Fibroblast of lung (primary cell): ENCODE measurements at regions not wholly inside any gene's neighbourhood (a gene's known extent, or its start where the extent isn't known, plus 50 kb on each side); places are given as distances from the start of the nearest gene placed in this dataset.

Source experiments
- EZH2 ChIP-seq: IDR thresholded peaks from 2 replicates; pipeline ENCODE4 v1.5.1; 2012; ENCODE audit warnings: low read length, control low read depth, mild to moderate bottlenecking; ENCODE audit errors: missing control alignments
- TF ChIP-seq, protein P1 (sequence below), 2 donors: IDR thresholded peaks in 1 of 2; conservative IDR thresholded peaks in 1 of 2; 1 replicate in 1 of 2; 2 replicates in 1 of 2; pipeline ENCODE4 v1.5.1; 2011 to 2012; ENCODE audit warnings: low read length in 2 of 2, control low read depth in 1 of 2, inconsistent platforms in 1 of 2, low read depth in 1 of 2, mild to moderate bottlenecking in 1 of 2

DNA sequence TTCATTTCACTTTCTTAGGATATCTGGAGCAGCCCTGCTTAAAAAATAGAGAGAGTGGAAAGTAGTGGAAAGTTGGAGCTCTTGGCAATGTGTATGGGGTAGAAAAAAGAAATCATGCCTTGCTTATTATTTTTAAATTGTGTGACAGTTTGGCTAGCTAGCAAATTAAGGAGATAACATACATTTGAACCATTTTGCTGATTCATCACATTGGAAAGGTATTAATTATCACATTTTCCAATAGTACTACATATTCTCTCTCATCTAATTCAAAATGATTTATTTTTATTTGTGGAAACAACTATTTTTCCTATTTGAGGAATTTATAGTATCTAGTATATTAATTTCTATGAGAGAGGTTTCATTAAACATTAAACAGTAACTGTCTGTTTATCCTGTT lies 280.4 kb downstream of the KLHL4 start:
- TF ChIP-seq, protein P1, sequence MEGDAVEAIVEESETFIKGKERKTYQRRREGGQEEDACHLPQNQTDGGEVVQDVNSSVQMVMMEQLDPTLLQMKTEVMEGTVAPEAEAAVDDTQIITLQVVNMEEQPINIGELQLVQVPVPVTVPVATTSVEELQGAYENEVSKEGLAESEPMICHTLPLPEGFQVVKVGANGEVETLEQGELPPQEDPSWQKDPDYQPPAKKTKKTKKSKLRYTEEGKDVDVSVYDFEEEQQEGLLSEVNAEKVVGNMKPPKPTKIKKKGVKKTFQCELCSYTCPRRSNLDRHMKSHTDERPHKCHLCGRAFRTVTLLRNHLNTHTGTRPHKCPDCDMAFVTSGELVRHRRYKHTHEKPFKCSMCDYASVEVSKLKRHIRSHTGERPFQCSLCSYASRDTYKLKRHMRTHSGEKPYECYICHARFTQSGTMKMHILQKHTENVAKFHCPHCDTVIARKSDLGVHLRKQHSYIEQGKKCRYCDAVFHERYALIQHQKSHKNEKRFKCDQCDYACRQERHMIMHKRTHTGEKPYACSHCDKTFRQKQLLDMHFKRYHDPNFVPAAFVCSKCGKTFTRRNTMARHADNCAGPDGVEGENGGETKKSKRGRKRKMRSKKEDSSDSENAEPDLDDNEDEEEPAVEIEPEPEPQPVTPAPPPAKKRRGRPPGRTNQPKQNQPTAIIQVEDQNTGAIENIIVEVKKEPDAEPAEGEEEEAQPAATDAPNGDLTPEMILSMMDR (conservative IDR thresholded peaks at IDR 0.05 in 1 of 2, IDR thresholded peaks at IDR 0.05 in 1 of 2; ENCODE audit: low read depth in 1 of 2, low read length in 2 of 2) = no peak
- TF ChIP-seq EZH2 = no peak
